ENCODE measurements at regions not wholly inside any gene's neighbourhood (a gene's known extent, or its start where the extent isn't known, plus 50 kb on each side); places are given as distances from the start of the nearest gene placed in this dataset.

DNA sequence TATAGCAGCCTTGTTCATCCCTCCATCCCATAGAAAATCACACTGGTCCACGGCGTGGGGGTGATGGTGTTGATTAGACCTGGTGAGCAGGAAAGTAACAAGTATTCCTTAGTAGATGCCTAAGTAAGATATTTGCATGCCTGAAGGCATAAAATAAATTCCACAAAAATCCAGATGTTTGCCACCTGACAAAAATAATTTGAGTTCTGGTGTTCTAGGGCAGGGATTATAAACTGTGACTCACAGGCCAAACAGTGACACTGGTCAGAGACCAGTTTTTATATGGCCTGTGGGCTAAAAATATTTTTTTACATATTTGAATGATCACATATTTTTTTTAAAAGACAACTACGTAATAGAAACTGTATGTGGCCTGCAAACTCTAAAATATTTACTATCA lies 310.7 kb downstream of the RFC3 start:
- H3K27me3 ChIP-seq (ENCODE audit: low read depth, low read length), result no peaks in the 10 kb centered on the region
- H3K27ac ChIP-seq (ENCODE audit: low read length), result no peak overlapping the region
- no peaks in the 10 kb centered on the region for H3K36me3 ChIP-seq (ENCODE audit: control insufficient read depth in 1 of 2, insufficient read depth in 2 of 2, low read length in 2 of 2)
- no peaks in the 10 kb centered on the region for H3K4me1 ChIP-seq (ENCODE audit: control insufficient read depth in 1 of 2, insufficient read depth in 2 of 2, low read length in 2 of 2)
- H3K4me3 ChIP-seq (ENCODE audit: low read depth in 1 of 2, low read length in 2 of 2), result no peak overlapping the region
- H3K9me3 ChIP-seq (ENCODE audit: control insufficient read depth in 1 of 2, low read length in 2 of 2), result no peaks in the 10 kb centered on the region

DNA sequence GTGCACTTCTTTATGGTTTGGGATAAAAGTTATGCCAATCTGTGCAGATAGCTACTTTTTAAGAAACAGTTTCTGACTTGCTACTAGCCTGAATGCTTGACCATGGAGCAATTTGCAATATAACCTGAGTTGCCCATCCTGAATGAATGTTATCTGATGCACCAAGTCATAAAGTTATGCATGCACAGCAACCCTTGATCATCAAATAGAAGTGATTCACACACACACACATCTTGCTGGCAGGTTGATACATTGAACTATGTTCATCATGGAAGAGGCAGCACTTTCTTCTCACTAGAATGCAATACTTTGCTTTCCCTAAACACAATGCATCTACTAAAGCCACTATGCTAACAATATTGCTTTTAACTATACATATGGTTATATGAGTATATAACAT lies 311.5 kb downstream of the RFC3 start:
- H3K9me3 ChIP-seq (ENCODE audit: control insufficient read depth in 1 of 2, low read length in 2 of 2), result no peaks in the 10 kb centered on the region
- no peak overlapping the region for H3K27ac ChIP-seq (ENCODE audit: low read length)

GRCh38 chr13:34137200-34137599 lies 319.3 kb downstream of the RFC3 start:
- H3K36me3 ChIP-seq (ENCODE audit: control insufficient read depth in 1 of 2, insufficient read depth in 2 of 2, low read length in 2 of 2), result no peaks in the 10 kb centered on the region
- H3K4me1 ChIP-seq (ENCODE audit: control insufficient read depth in 1 of 2, insufficient read depth in 2 of 2, low read length in 2 of 2), result no peaks in the 10 kb centered on the region
- no peak overlapping the region for H3K4me3 ChIP-seq (ENCODE audit: low read depth in 1 of 2, low read length in 2 of 2)
- H3K27ac ChIP-seq (ENCODE audit: low read length), result no peak overlapping the region
- peaks cover 0 to 6% of the 10 kb centered on the region in 2 donors for H3K9me3 ChIP-seq (ENCODE audit: control insufficient read depth in 1 of 2, low read length in 2 of 2)
- no peaks in the 10 kb centered on the region for H3K27me3 ChIP-seq (ENCODE audit: low read depth, low read length)

More for the DNA sequence above, 311.5 kb downstream of the RFC3 start:
- Histone ChIP-seq H3K36me3 (ENCODE audit: control insufficient read depth in 1 of 2, insufficient read depth in 2 of 2, low read length in 2 of 2) (no peaks in the 10 kb centered on the region), H3K4me1 (ENCODE audit: control insufficient read depth in 1 of 2, insufficient read depth in 2 of 2, low read length in 2 of 2) (no peaks in the 10 kb centered on the region), H3K4me3 (ENCODE audit: low read depth in 1 of 2, low read length in 2 of 2) (no peak overlapping the region), H3K27me3 (ENCODE audit: low read depth, low read length) (no peaks in the 10 kb centered on the region)

DNA sequence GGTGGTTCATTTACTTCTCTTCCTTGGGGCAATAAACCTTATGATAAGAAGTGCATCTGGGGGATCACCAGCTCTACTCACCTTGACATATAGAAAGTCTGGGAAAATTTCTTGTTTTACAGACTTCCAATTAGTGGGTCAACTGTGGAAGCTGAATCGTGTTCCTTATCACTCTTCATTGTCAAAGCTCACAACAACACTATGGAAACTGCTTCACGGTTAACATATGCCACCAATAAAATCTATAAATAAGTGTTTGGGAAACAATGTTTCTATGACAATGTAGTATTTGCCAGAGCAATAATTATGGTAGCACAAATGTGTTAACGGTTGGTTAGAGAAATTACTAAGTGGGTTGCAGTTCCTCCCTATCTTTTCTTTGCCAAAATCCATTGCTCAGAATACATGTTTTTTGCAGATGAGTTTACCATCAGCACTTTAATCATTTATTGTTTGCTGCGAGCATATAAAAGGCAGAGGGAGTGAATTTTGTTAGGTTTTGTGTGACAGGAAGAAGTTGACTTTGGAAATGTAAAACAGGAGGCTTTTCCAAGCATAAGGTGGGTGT lies 321.8 kb downstream of the RFC3 start:
- Histone ChIP-seq H3K36me3 (ENCODE audit: control insufficient read depth in 1 of 2, insufficient read depth in 2 of 2, low read length in 2 of 2) (no peaks in the 10 kb centered on the region), H3K27ac (ENCODE audit: low read length) (no peak overlapping the region), H3K4me1 (ENCODE audit: control insufficient read depth in 1 of 2, insufficient read depth in 2 of 2, low read length in 2 of 2) (no peaks in the 10 kb centered on the region), H3K9me3 (ENCODE audit: control insufficient read depth in 1 of 2, low read length in 2 of 2) (peaks cover 0 to 6% of the 10 kb centered on the region in 2 donors), H3K27me3 (ENCODE audit: low read depth, low read length) (no peaks in the 10 kb centered on the region), H3K4me3 (ENCODE audit: low read depth in 1 of 2, low read length in 2 of 2) (no peak overlapping the region)

DNA sequence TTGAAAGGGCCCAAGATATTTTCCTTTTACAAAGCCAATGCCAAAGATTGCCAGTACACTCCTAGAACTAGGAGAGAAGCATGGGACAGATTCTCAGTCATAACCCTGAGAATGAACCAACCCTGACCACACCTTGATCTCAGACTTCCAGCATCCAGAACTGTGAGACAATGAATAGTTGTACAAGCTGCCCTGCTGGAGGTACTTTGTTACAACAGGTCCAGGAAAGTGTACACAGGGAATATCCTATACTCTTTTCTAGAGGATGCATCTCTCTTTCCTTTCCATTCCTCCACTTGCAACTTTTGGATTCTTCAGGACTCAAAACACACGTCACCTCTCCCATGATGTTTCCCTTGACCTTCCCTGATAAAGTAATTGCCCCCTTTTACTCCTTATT lies 325.7 kb downstream of the RFC3 start:
- Histone ChIP-seq H3K36me3 (ENCODE audit: control insufficient read depth in 1 of 2, insufficient read depth in 2 of 2, low read length in 2 of 2) (no peaks in the 10 kb centered on the region), H3K27me3 (ENCODE audit: low read depth, low read length) (no peaks in the 10 kb centered on the region), H3K9me3 (ENCODE audit: control insufficient read depth in 1 of 2, low read length in 2 of 2) (no peaks in the 10 kb centered on the region), H3K27ac (ENCODE audit: low read length) (no peak overlapping the region), H3K4me1 (ENCODE audit: control insufficient read depth in 1 of 2, insufficient read depth in 2 of 2, low read length in 2 of 2) (no peaks in the 10 kb centered on the region), H3K4me3 (ENCODE audit: low read depth in 1 of 2, low read length in 2 of 2) (no peak overlapping the region)

- Histone ChIP-seq H3K4me3 (ENCODE audit: low read depth in 1 of 2, low read length in 2 of 2) (no peak overlapping the region), H3K27me3 (ENCODE audit: low read depth, low read length) (no peaks in the 10 kb centered on the region), H3K4me1 (ENCODE audit: control insufficient read depth in 1 of 2, insufficient read depth in 2 of 2, low read length in 2 of 2) (no peaks in the 10 kb centered on the region), H3K9me3 (ENCODE audit: control insufficient read depth in 1 of 2, low read length in 2 of 2) (no peaks in the 10 kb centered on the region), H3K36me3 (ENCODE audit: control insufficient read depth in 1 of 2, insufficient read depth in 2 of 2, low read length in 2 of 2) (no peaks in the 10 kb centered on the region), H3K27ac (ENCODE audit: low read length) (no peak overlapping the region)
These were observed 326.2 kb downstream of the RFC3 start for GRCh38 chr13:34144142-34144541.

DNA sequence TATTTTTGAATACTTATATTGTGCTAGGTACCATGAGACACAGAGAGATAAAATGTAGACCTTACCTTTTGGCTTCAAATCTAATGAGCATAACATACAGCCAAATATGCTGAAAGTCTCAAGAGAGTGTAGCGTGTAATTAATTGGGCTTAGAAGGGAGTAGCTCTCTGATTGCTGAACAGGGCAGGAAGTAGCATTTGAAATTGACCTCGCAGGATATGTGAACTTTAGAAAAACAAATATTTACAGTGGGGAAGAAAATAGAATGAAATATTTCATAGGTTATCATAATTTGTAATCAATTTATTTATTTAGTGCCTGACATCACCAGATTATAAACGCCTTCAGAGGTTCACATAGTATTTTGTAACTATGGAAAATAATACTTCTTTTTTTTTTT lies 327.1 kb downstream of the RFC3 start:
- Histone ChIP-seq H3K27ac (ENCODE audit: low read length) (no peak overlapping the region), H3K36me3 (ENCODE audit: control insufficient read depth in 1 of 2, insufficient read depth in 2 of 2, low read length in 2 of 2) (no peaks in the 10 kb centered on the region), H3K4me3 (ENCODE audit: low read depth in 1 of 2, low read length in 2 of 2) (no peak overlapping the region), H3K27me3 (ENCODE audit: low read depth, low read length) (no peaks in the 10 kb centered on the region), H3K4me1 (ENCODE audit: control insufficient read depth in 1 of 2, insufficient read depth in 2 of 2, low read length in 2 of 2) (no peaks in the 10 kb centered on the region), H3K9me3 (ENCODE audit: control insufficient read depth in 1 of 2, low read length in 2 of 2) (no peaks in the 10 kb centered on the region)

- H3K4me3 ChIP-seq (ENCODE audit: low read depth in 1 of 2, low read length in 2 of 2), result no peak overlapping the region
- no peaks in the 10 kb centered on the region for H3K27me3 ChIP-seq (ENCODE audit: low read depth, low read length)
- H3K9me3 ChIP-seq (ENCODE audit: control insufficient read depth in 1 of 2, low read length in 2 of 2), result no peaks in the 10 kb centered on the region
- no peak overlapping the region for H3K27ac ChIP-seq (ENCODE audit: low read length)
- H3K36me3 ChIP-seq (ENCODE audit: control insufficient read depth in 1 of 2, insufficient read depth in 2 of 2, low read length in 2 of 2), result no peaks in the 10 kb centered on the region
- no peaks in the 10 kb centered on the region for H3K4me1 ChIP-seq (ENCODE audit: control insufficient read depth in 1 of 2, insufficient read depth in 2 of 2, low read length in 2 of 2)
These were observed 330.4 kb downstream of the RFC3 start for GRCh38 chr13:34148359-34148758.

GRCh38 chr13:34151885-34152284 lies 333.9 kb downstream of the RFC3 start:
- H3K4me3 ChIP-seq (ENCODE audit: low read depth in 1 of 2, low read length in 2 of 2), result no peak overlapping the region
- no peaks in the 10 kb centered on the region for H3K9me3 ChIP-seq (ENCODE audit: control insufficient read depth in 1 of 2, low read length in 2 of 2)
- H3K36me3 ChIP-seq (ENCODE audit: control insufficient read depth in 1 of 2, insufficient read depth in 2 of 2, low read length in 2 of 2), result no peaks in the 10 kb centered on the region
- no peak overlapping the region for H3K27ac ChIP-seq (ENCODE audit: low read length)
- no peaks in the 10 kb centered on the region for H3K27me3 ChIP-seq (ENCODE audit: low read depth, low read length)
- peaks cover 0 to 5% of the 10 kb centered on the region in 2 donors for H3K4me1 ChIP-seq (ENCODE audit: control insufficient read depth in 1 of 2, insufficient read depth in 2 of 2, low read length in 2 of 2)

GRCh38 chr13:34152409-34152808 lies 334.5 kb downstream of the RFC3 start:
- Histone ChIP-seq H3K36me3 (ENCODE audit: control insufficient read depth in 1 of 2, insufficient read depth in 2 of 2, low read length in 2 of 2) (no peaks in the 10 kb centered on the region), H3K4me1 (ENCODE audit: control insufficient read depth in 1 of 2, insufficient read depth in 2 of 2, low read length in 2 of 2) (peaks cover 0 to 5% of the 10 kb centered on the region in 2 donors), H3K27ac (ENCODE audit: low read length) (no peak overlapping the region), H3K27me3 (ENCODE audit: low read depth, low read length) (no peaks in the 10 kb centered on the region), H3K4me3 (ENCODE audit: low read depth in 1 of 2, low read length in 2 of 2) (no peak overlapping the region), H3K9me3 (ENCODE audit: control insufficient read depth in 1 of 2, low read length in 2 of 2) (no peaks in the 10 kb centered on the region)

DNA sequence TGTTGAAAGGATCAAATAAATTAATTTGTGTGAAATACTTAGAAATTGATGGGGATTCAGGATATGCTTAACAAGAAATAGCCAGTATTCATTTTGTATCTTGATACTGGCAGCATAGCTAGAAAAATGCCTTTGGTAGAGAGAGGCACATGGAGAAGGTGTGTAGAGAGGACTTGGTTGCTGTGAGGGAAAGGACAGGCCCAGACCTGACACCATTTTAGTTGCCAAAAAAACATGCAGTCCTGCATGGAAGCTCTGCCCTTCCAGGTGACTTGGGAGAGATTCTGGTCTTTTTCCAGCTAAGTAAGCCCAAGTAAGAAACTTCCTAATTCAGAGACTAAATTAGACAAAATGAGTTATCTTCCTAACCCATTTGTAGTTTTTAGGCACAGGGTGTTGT lies 335.0 kb downstream of the RFC3 start:
- Histone ChIP-seq H3K9me3 (ENCODE audit: control insufficient read depth in 1 of 2, low read length in 2 of 2) (no peaks in the 10 kb centered on the region), H3K27ac (ENCODE audit: low read length) (no peak overlapping the region), H3K36me3 (ENCODE audit: control insufficient read depth in 1 of 2, insufficient read depth in 2 of 2, low read length in 2 of 2) (no peaks in the 10 kb centered on the region), H3K4me1 (ENCODE audit: control insufficient read depth in 1 of 2, insufficient read depth in 2 of 2, low read length in 2 of 2) (peaks cover 0 to 5% of the 10 kb centered on the region in 2 donors), H3K4me3 (ENCODE audit: low read depth in 1 of 2, low read length in 2 of 2) (no peak overlapping the region), H3K27me3 (ENCODE audit: low read depth, low read length) (no peaks in the 10 kb centered on the region)

GRCh38 chr13:34153428-34154180 lies 335.7 kb downstream of the RFC3 start:
- H3K4me1 ChIP-seq (ENCODE audit: control insufficient read depth in 1 of 2, insufficient read depth in 2 of 2, low read length in 2 of 2), result peaks cover 0 to 5% of the 10 kb centered on the region in 2 donors
- H3K27me3 ChIP-seq (ENCODE audit: low read depth, low read length), result no peaks in the 10 kb centered on the region
- no peak overlapping the region for H3K4me3 ChIP-seq (ENCODE audit: low read depth in 1 of 2, low read length in 2 of 2)
- H3K27ac ChIP-seq (ENCODE audit: low read length), result no peak overlapping the region
- H3K36me3 ChIP-seq (ENCODE audit: control insufficient read depth in 1 of 2, insufficient read depth in 2 of 2, low read length in 2 of 2), result no peaks in the 10 kb centered on the region
- H3K9me3 ChIP-seq (ENCODE audit: control insufficient read depth in 1 of 2, low read length in 2 of 2), result no peaks in the 10 kb centered on the region
